B cell (primary cell): ENCODE measurements at regions not wholly inside any gene's neighbourhood (a gene's known extent, or its start where the extent isn't known, plus 50 kb on each side); places are given as distances from the start of the nearest gene placed in this dataset.

Experiments used
- ATAC-seq: fragments of 200-7000 bp; cut with Tn5 transposase; one replicate; pipeline ENCODE4 v1.10.0; 2021; ENCODE audit warnings: low read depth, mild to moderate bottlenecking, moderate number of reproducible peaks, moderate library complexity
- CTCF ChIA-PET: fragments of 350-600 bp; sonication (Branson Sonifier 250); formaldehyde crosslinking; loops from one replicate; lab custom pipeline; 2021; ENCODE audit warnings: antibody characterized with exemption, inconsistent platforms; lab: Charles Lee
- POLR2A ChIA-PET: fragments of 350-600 bp; sonication (Branson Sonifier 250); formaldehyde crosslinking; loops from one replicate; lab custom pipeline; 2021; ENCODE audit warnings: antibody characterized with exemption; lab: Charles Lee
- DNase-seq: peaks from one replicate; pipeline ENCODE4 v3.0.0; 2013
- H2AFZ ChIP-seq: 2 replicates; pipeline ENCODE4 v1.6.1; 2012; ENCODE audit warnings: mild to moderate bottlenecking, low read depth, low read length; ENCODE audit not compliant: insufficient read depth, poor library complexity, severe bottlenecking
- H3K27ac ChIP-seq, 2 donors: 1 replicate in 1 of 2; 2 replicates in 1 of 2; pipeline ENCODE4 v1.5.1; 2012 to 2013; ENCODE audit warnings: low read length in 2 of 2, mild to moderate bottlenecking in 2 of 2, moderate library complexity in 1 of 2
- H3K27me3 ChIP-seq, 4 experiments: fragments of 200-600 bp in 1 of 4; sonication (generic) in 1 of 4; replicated peaks in 1 of 4; 1 replicate in 2 of 4; 2 replicates in 2 of 4; pipeline versions ENCODE4 v1.6.1 to v1.7.0; 2013 to 2016; ENCODE audit warnings: low read length in 3 of 4, mild to moderate bottlenecking in 2 of 4, mixed read lengths in 1 of 4, moderate library complexity in 1 of 4; ENCODE audit not compliant: insufficient read depth in 4 of 4, control insufficient read depth in 3 of 4; ENCODE audit errors: control extremely low read depth in 1 of 4
- H3K36me3 ChIP-seq, 2 experiments: replicated peaks in 1 of 2; 1 replicate in 1 of 2; 2 replicates in 1 of 2; pipeline versions ENCODE4 v1.6.1 to v1.7.1; 2013; ENCODE audit warnings: low read length in 1 of 2; ENCODE audit not compliant: insufficient read depth in 2 of 2, control insufficient read depth in 1 of 2; ENCODE audit errors: control extremely low read depth in 1 of 2, extremely low read depth in 1 of 2
- H3K4me1 ChIP-seq, 2 donors: fragments of 200-600 bp in 1 of 2; sonication (generic) in 1 of 2; 1 replicate in 1 of 2; 2 replicates in 1 of 2; pipeline versions ENCODE4 v1.5.1 to v1.6.1; 2013 to 2017; ENCODE audit warnings: low read length in 2 of 2; ENCODE audit not compliant: control insufficient read depth in 2 of 2, insufficient read depth in 2 of 2
- H3K4me2 ChIP-seq: replicated peaks from 2 replicates; pipeline ENCODE3; 2012; ENCODE audit warnings: mild to moderate bottlenecking, low read depth, low read length; ENCODE audit not compliant: poor library complexity, severe bottlenecking
- H3K4me3 ChIP-seq, 5 experiments: fragments of 200-600 bp in 1 of 5; sonication (generic) in 1 of 5; 1 replicate in 3 of 5; 2 replicates in 2 of 5; pipeline versions ENCODE4 v1.5.1 to v1.7.0; 2011 to 2016; ENCODE audit warnings: low read length in 4 of 5, mild to moderate bottlenecking in 4 of 5, low read depth in 2 of 5, control low read depth in 1 of 5, moderate library complexity in 1 of 5; ENCODE audit not compliant: insufficient read depth in 1 of 5; ENCODE audit errors: control extremely low read depth in 1 of 5, extremely low read depth in 1 of 5
- H3K79me2 ChIP-seq: fragments of 200-600 bp; sonication (generic); one replicate; pipeline ENCODE4 v1.6.0; 2016; ENCODE audit warnings: low read length; ENCODE audit not compliant: control insufficient read depth, insufficient read depth
- H3K9ac ChIP-seq: fragments of 200-600 bp; sonication (generic); 2 replicates; pipeline ENCODE4 v1.6.1; 2017; ENCODE audit warnings: mild to moderate bottlenecking, low read length, moderate library complexity
- H3K9me3 ChIP-seq, 3 donors: one replicate each; pipeline versions ENCODE4 v1.6.1 to v1.7.1; 2013; ENCODE audit warnings: low read length in 2 of 3; ENCODE audit not compliant: control insufficient read depth in 2 of 3, insufficient read depth in 1 of 3; ENCODE audit errors: control extremely low read depth in 1 of 3
- H4K20me1 ChIP-seq: 2 replicates; pipeline ENCODE4 v1.6.0; 2012; ENCODE audit warnings: mild to moderate bottlenecking, low read length; ENCODE audit not compliant: insufficient read depth, control insufficient read depth, poor library complexity, severe bottlenecking
- H3K27ac Mint-ChIP-seq: one replicate; pipeline ENCODE4 v1.8.0; 2021; ENCODE audit warnings: mixed read lengths
- H3K27me3 Mint-ChIP-seq: one replicate; pipeline ENCODE4 v1.8.0; 2021; ENCODE audit warnings: mixed read lengths
- H3K4me1 Mint-ChIP-seq: one replicate; pipeline ENCODE4 v1.8.0; 2021; ENCODE audit warnings: mixed read lengths
- H3K4me3 Mint-ChIP-seq: one replicate; pipeline ENCODE4 v1.8.0; 2021; ENCODE audit warnings: mixed read lengths
- H3K9me3 Mint-ChIP-seq: one replicate; pipeline ENCODE4 v1.8.0; 2022; ENCODE audit warnings: mixed read lengths; ENCODE audit not compliant: insufficient read depth
- CTCF ChIP-seq: fragments of 200-600 bp; IDR thresholded peaks from one replicate; pipeline ENCODE4 v1.8.0; 2022; ENCODE audit warnings: antibody characterized with exemption, mild to moderate bottlenecking
- EZH2 ChIP-seq: IDR thresholded peaks from 2 replicates; pipeline ENCODE4 v1.6.1; 2012; ENCODE audit warnings: borderline replicate concordance, low read depth, mild to moderate bottlenecking, moderate library complexity, low read length; ENCODE audit not compliant: insufficient read depth, poor library complexity, severe bottlenecking
- WGBS: methylation state at CpG from one replicate; pipeline ENCODE4 v1.1.5; 2013; ENCODE audit warnings: missing lambda C conversion rate; ENCODE audit not compliant: insufficient coverage; 5-methylcytosine and 5-hydroxymethylcytosine counted together
- intact Hi-C: fragments of 100-400 bp; cut with micrococcal nuclease; formaldehyde crosslinking; loops from one replicate; pipeline ENCODE4 v1.10.0; 2022

GRCh38 chr9:129554649-129555048 lies 66.3 kb downstream of the C9orf50 start:
- Mint-ChIP-seq H3K27me3 (peaks cover 37% of the 10 kb centered on the region), H3K4me1 (peaks cover 4% of the 10 kb centered on the region), H3K27ac (no peak overlapping the region), H3K4me3 (no peak overlapping the region), H3K9me3 (no peaks in the 10 kb centered on the region)
- Histone ChIP-seq H3K36me3 (no peaks in the 10 kb centered on the region), H4K20me1 (no peaks in the 10 kb centered on the region), H3K79me2 (no peaks in the 10 kb centered on the region), H3K4me2 (no peak overlapping the region), H3K27me3 (peaks cover 0 to 31% (median 4%) of the 10 kb centered on the region in 4 experiments), H3K27ac (no peak overlapping the region), H3K4me3 (no peak overlapping the region), H3K4me1 (peaks cover 3 to 9% of the 10 kb centered on the region in 2 donors), H3K9ac (no peak overlapping the region), H3K9me3 (no peaks in the 10 kb centered on the region), H2AFZ (no peak overlapping the region)
- TF ChIP-seq CTCF (no peak), EZH2 (no peak)
- ATAC-seq, result no peak
- WGBS, result 52% methylated on average over 5 of the region's 5 CpGs
- peak; percentile 2 for DNase-seq
- CTCF ChIA-PET, result interaction anchor here (1.1 kb wide), 1 partner anchor 15 kb away, joined by 3 read pairs; no protein-coding TSS in a partner anchor
- POLR2A ChIA-PET, result no interaction called here
- intact Hi-C loops, result no loop called here

- Histone ChIP-seq H3K9me3 (no peaks in the 10 kb centered on the region), H3K4me3 (no peak overlapping the region), H3K4me2 (no peak overlapping the region), H3K79me2 (no peaks in the 10 kb centered on the region), H3K27ac (no peak overlapping the region), H3K36me3 (no peaks in the 10 kb centered on the region), H4K20me1 (no peaks in the 10 kb centered on the region), H3K9ac (no peak overlapping the region), H3K4me1 (peaks cover 3 to 10% of the 10 kb centered on the region in 2 donors), H2AFZ (no peak overlapping the region), H3K27me3 (peaks cover 0 to 40% (median 8%) of the 10 kb centered on the region in 4 experiments)
- POLR2A ChIA-PET, result no interaction called here
- peak; percentile 1 for DNase-seq
- intact Hi-C loops, result no loop called here
- no peaks in the 10 kb centered on the region for H3K9me3 Mint-ChIP-seq
- peaks cover 43% of the 10 kb centered on the region for H3K27me3 Mint-ChIP-seq
- TF ChIP-seq CTCF (no peak), EZH2 (no peak)
- no peak overlapping the region for H3K4me3 Mint-ChIP-seq
- peaks cover 6% of the 10 kb centered on the region for H3K4me1 Mint-ChIP-seq
- CTCF ChIA-PET, result interaction anchor here (0.7 to 1.9 kb wide), 2 partner anchors 14 to 179 kb away, joined by 3 to 4 read pairs; no protein-coding TSS in a partner anchor
- 86% methylated on average over 5 of the region's 5 CpGs for WGBS
- no peak for ATAC-seq
- no peak overlapping the region for H3K27ac Mint-ChIP-seq
These were observed 67.6 kb downstream of the C9orf50 start for GRCh38 chr9:129553277-129553676.
